Suprapubic skin (tissue), 4 donors: ENCODE measurements at regions not wholly inside any gene's neighbourhood (a gene's known extent, or its start where the extent isn't known, plus 50 kb on each side); places are given as distances from the start of the nearest gene placed in this dataset.

ENCODE experiments used
- DNase-seq, 2 donors: peaks; one replicate each; pipeline ENCODE4 v3.0.0-alpha.2; 2019; ENCODE audit warnings: low spot score in 2 of 2
- H3K27ac ChIP-seq: fragments of 200-600 bp; sonication (generic); one replicate; pipeline ENCODE4 v1.5.1; 2019
- H3K27me3 ChIP-seq: fragments of 200-600 bp; sonication (generic); one replicate; pipeline ENCODE4 v1.5.1; 2019
- H3K36me3 ChIP-seq: fragments of 200-600 bp; sonication (generic); one replicate; pipeline ENCODE4 v1.5.1; 2019
- H3K4me1 ChIP-seq: fragments of 200-600 bp; sonication (generic); one replicate; pipeline ENCODE4 v1.5.1; 2019
- H3K4me3 ChIP-seq: fragments of 200-600 bp; sonication (generic); one replicate; pipeline ENCODE4 v1.5.1; 2019; ENCODE audit warnings: mild to moderate bottlenecking
- H3K9me3 ChIP-seq: fragments of 200-600 bp; sonication (generic); one replicate; pipeline ENCODE4 v1.5.1; 2019
- EP300 ChIP-seq: sonication (generic); formaldehyde crosslinking; IDR thresholded peaks from one replicate; pipeline ENCODE4 v1.6.1; 2017; ENCODE audit warnings: antibody characterized with exemption
- POLR2A ChIP-seq, 2 donors: fragments of 450-650 bp; IDR thresholded peaks; one replicate each; pipeline ENCODE4 v1.6.1; 2017; ENCODE audit warnings: antibody characterized with exemption in 2 of 2, mild to moderate bottlenecking in 2 of 2, moderate library complexity in 2 of 2
- POLR2AphosphoS5 ChIP-seq, 3 donors: sonication (generic); formaldehyde crosslinking; IDR thresholded peaks; one replicate each; pipeline ENCODE4 v1.6.1; 2017; ENCODE audit warnings: antibody characterized with exemption in 3 of 3
- WGBS: methylation state at CpG from one replicate; pipeline ENCODE4 v1.1.5; 2018; 5-methylcytosine and 5-hydroxymethylcytosine counted together
- TF ChIP-seq, protein P1 (sequence below), 2 donors: fragments of 200-600 bp in 1 of 2; fragments of 450-650 bp in 1 of 2; sonication (generic) in 1 of 2; IDR thresholded peaks; one replicate each; pipeline ENCODE4 v1.5.1; 2016 to 2019; ENCODE audit warnings: antibody characterized with exemption in 2 of 2, mild to moderate bottlenecking in 1 of 2, moderate library complexity in 1 of 2

DNA sequence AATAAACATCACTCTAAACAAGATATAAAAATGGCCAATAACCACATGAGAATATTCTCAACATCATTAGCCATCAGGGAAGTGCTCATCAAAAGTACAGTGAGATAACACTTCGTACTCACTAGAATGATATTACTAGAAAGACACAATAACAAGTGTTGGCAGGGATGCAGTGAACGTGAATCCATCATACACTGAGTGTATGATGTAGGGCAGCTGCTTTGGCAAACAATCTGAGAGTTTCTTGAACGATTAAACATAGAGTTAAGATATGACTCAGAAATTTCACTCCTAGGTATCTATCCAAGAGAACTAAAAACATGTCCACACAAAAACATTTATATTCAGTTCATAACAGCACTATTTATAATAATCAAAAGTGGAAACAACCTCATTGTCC lies 368.9 kb downstream of the PID1 start:
- no peak overlapping the region for H3K4me3 ChIP-seq
- H3K27me3 ChIP-seq: no peaks in the 10 kb centered on the region
- no peak overlapping the region for H3K27ac ChIP-seq
- no peaks in the 10 kb centered on the region for H3K9me3 ChIP-seq
- H3K36me3 ChIP-seq: no peaks in the 10 kb centered on the region
- WGBS: 70% methylated on average over 3 of the region's 3 CpGs
- TF ChIP-seq POLR2AphosphoS5 (IDR thresholded peaks at IDR 0.05): no peak
- no peaks in the 10 kb centered on the region for H3K4me1 ChIP-seq
- DNase-seq: no peak

DNA sequence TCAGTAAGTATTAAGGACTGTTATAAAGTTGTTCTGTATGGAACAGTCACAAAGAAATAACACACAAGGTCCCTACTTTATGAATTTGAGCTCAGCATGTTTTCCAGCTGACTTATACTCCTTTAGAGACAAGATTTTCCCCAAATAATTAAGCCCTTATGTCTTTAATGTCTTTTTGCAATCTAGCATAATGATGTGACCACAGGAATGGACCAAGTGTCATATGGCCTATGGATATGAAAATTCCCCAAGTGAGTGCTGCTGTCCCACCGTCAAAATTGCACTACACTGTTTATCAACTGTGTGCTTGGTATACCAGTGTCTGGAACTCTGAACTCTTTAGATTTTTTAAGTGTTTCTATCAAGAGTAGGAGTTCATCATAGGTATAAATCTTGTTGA lies 369.6 kb downstream of the PID1 start:
- Histone ChIP-seq H3K27me3 (no peaks in the 10 kb centered on the region), H3K36me3 (no peaks in the 10 kb centered on the region), H3K4me3 (no peak overlapping the region), H3K9me3 (no peaks in the 10 kb centered on the region), H3K4me1 (no peaks in the 10 kb centered on the region), H3K27ac (no peak overlapping the region)
- no peak for DNase-seq
- WGBS: 62% methylated on average over 1 of the region's 1 CpG
- TF ChIP-seq EP300 (no peak), POLR2A (IDR thresholded peaks at IDR 0.05) (no peak), POLR2AphosphoS5 (IDR thresholded peaks at IDR 0.05) (no peak)
- TF ChIP-seq, protein P1, sequence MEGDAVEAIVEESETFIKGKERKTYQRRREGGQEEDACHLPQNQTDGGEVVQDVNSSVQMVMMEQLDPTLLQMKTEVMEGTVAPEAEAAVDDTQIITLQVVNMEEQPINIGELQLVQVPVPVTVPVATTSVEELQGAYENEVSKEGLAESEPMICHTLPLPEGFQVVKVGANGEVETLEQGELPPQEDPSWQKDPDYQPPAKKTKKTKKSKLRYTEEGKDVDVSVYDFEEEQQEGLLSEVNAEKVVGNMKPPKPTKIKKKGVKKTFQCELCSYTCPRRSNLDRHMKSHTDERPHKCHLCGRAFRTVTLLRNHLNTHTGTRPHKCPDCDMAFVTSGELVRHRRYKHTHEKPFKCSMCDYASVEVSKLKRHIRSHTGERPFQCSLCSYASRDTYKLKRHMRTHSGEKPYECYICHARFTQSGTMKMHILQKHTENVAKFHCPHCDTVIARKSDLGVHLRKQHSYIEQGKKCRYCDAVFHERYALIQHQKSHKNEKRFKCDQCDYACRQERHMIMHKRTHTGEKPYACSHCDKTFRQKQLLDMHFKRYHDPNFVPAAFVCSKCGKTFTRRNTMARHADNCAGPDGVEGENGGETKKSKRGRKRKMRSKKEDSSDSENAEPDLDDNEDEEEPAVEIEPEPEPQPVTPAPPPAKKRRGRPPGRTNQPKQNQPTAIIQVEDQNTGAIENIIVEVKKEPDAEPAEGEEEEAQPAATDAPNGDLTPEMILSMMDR (IDR thresholded peaks at IDR 0.05): no peak

DNA sequence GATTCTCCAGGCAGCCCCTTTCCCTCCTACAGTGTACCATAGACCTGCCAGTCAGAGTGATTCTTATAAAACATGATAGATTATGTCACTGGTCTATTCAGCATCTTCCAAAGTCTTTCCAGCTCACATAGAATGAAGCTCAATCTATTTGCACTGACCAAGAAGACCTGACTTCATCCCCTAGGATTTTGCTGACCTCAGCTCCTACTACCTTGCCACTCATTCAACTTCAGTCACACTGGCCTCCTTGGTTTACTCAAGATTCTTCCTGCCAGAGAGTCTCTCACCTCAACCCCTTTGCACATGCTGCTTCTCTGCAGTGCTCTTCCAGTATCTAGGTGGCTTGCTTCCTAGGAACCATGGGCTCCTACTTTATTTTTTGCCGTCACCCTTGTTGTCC lies 392.9 kb downstream of the PID1 start:
- Histone ChIP-seq H3K4me1 (no peaks in the 10 kb centered on the region), H3K27ac (no peak overlapping the region), H3K36me3 (no peaks in the 10 kb centered on the region), H3K9me3 (no peaks in the 10 kb centered on the region), H3K27me3 (no peaks in the 10 kb centered on the region), H3K4me3 (no peak overlapping the region)
- TF ChIP-seq POLR2A (IDR thresholded peaks at IDR 0.05): no peak
- WGBS: 82% methylated on average over 1 of the region's 1 CpG
- DNase-seq: no peak

DNA sequence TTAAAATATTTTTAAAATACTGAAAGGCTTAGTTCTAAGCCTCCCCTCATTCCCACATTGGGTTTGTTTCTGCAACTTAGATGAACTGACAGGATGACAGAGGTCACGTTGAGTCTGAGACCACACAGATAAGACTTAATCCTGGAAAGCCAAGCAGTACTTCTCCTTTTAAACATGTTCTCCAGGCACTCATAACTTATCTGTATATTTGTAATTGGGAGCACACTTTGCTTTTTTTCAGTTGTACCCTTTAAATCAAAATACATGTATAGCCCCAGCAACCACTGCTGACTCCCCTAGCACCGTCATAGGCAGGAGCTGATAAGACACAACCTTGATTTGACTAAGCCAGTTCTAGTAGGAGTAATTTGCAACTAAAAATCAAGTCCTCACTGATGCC lies 394.8 kb downstream of the PID1 start:
- Histone ChIP-seq H3K27me3 (no peaks in the 10 kb centered on the region), H3K4me1 (no peaks in the 10 kb centered on the region), H3K36me3 (no peaks in the 10 kb centered on the region), H3K27ac (no peak overlapping the region), H3K9me3 (no peaks in the 10 kb centered on the region), H3K4me3 (no peak overlapping the region)
- TF ChIP-seq POLR2A (IDR thresholded peaks at IDR 0.05): no peak
- TF ChIP-seq, protein P1 (IDR thresholded peaks at IDR 0.05): no peak
- no peak for TF ChIP-seq POLR2AphosphoS5 (IDR thresholded peaks at IDR 0.05)
- no peak for TF ChIP-seq EP300
- WGBS: 80% methylated on average over 2 of the region's 2 CpGs
- no peak for DNase-seq

DNA sequence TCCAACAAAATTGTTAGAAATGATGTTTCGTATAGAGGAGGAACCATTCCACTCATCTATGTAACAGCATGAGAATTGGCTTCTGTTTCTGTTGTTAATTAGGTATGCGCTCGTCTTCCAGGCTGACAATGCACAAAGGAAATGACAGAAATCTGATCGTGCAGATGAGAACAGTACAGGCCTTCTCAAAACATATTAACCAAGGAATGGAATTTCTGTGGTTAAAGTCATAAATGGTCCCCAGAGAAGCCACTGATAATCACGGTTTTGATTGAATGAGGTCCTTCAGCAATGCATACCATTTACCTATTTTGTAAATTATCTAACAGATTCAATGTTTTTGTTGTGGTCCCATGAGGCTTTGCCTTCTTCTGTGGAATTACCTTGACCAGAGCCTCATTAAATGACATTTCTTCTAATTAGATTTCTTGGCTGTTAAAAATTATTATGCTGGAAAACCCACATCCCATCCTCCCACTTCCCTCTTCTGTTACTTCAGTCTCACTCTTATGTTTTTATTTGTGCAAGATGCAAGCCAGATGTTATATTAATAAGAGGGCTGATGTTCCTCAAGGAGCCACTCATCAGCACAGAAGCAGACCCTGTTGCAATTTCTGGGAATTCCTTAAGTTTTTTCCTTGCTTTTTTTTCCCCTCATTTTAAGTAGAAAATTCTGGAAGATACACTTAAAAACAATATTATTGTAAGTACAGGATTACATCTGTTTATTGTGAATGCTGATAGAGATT lies 395.8 kb downstream of the PID1 start:
- no peaks in the 10 kb centered on the region for H3K9me3 ChIP-seq
- no peak overlapping the region for H3K4me3 ChIP-seq
- no peak for DNase-seq
- H3K27me3 ChIP-seq: no peaks in the 10 kb centered on the region
- no peaks in the 10 kb centered on the region for H3K36me3 ChIP-seq
- no peaks in the 10 kb centered on the region for H3K4me1 ChIP-seq
- TF ChIP-seq, protein P1 (IDR thresholded peaks at IDR 0.05): no peak
- no peak for TF ChIP-seq POLR2AphosphoS5 (IDR thresholded peaks at IDR 0.05)
- 44% methylated on average over 5 of the region's 5 CpGs for WGBS
- no peak overlapping the region for H3K27ac ChIP-seq

DNA sequence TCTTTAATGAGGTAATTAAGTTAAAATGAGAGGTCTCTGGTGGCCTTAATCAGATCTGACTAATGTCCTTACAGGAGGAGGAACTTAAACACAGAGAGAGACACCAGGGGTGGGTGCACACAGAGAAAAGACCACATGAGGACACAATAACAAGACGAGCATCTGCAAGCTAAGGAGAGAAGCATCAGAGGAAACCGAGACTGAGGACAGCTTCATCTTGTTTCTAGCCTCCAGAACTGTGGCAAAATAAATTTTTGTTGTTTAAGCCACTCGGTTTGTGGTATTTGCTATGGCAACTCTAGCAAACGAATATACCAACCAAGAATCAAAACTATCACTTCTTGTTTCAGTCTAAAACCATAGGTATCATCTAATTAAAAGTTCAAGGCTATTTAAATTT lies 400.1 kb downstream of the PID1 start:
- Histone ChIP-seq H3K9me3 (no peaks in the 10 kb centered on the region), H3K4me1 (no peaks in the 10 kb centered on the region), H3K4me3 (no peak overlapping the region), H3K27me3 (no peaks in the 10 kb centered on the region), H3K27ac (no peak overlapping the region), H3K36me3 (no peaks in the 10 kb centered on the region)
- DNase-seq: no peak
- no peak for TF ChIP-seq POLR2A (IDR thresholded peaks at IDR 0.05)
- no peak for TF ChIP-seq EP300
- no peak for TF ChIP-seq POLR2AphosphoS5 (IDR thresholded peaks at IDR 0.05)
- TF ChIP-seq, protein P1 (IDR thresholded peaks at IDR 0.05): no peak
- 78% methylated on average over 4 of the region's 4 CpGs for WGBS
